Cardiac fibroblast (primary cell): ENCODE measurements at regions not wholly inside any gene's neighbourhood (a gene's known extent, or its start where the extent isn't known, plus 50 kb on each side); places are given as distances from the start of the nearest gene placed in this dataset.

Experiments
- DNase-seq, 2 donors: peaks; one replicate each; pipeline versions ENCODE4 v3.0.0 to v3.0.0-alpha.2; 2010; ENCODE audit warnings: low read depth in 2 of 2
- H3K4me3 ChIP-seq, 2 donors: replicated peaks in 1 of 2; 1 replicate in 1 of 2; 2 replicates in 1 of 2; pipeline ENCODE4 v1.5.1; 2011; ENCODE audit warnings: low read depth in 2 of 2, low read length in 2 of 2, mild to moderate bottlenecking in 2 of 2, moderate library complexity in 1 of 2
- CTCF ChIP-seq: IDR thresholded peaks from one replicate; pipeline ENCODE4 v1.5.1; 2011; ENCODE audit warnings: low read depth, mild to moderate bottlenecking, low read length, inconsistent platforms

DNA sequence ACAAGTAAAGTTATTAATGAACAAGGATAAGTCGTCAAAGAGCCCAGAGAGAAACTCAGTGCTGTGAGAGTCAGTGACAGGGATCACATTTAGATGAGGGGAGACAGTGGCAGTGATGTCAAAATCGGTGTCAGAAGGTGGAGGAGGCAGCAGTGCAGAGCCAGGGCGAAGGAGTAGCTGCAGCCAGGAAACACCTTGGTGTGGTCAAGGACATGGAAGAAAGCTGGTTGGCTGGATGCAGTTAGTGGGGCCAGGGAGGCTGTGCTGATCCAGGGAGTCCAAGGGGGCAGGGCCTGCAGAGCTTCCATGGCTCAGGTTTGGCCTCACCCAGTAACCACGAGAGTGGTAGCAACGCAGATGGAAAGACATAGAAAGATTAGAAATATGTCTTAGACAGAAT lies 50.7 kb upstream of the ADORA2B start:
- H3K4me3 ChIP-seq = no peak overlapping the region
- no peak for TF ChIP-seq CTCF
- DNase-seq = no peak

- no peak for TF ChIP-seq CTCF
- no peak for DNase-seq
- H3K4me3 ChIP-seq = no peak overlapping the region
Observed at GRCh38 chr17:15894913-15895658, 49.8 kb upstream of the ADORA2B start.
